ENCODE measurements at regions not wholly inside any gene's neighbourhood (a gene's known extent, or its start where the extent isn't known, plus 50 kb on each side); places are given as distances from the start of the nearest gene placed in this dataset.

DNA sequence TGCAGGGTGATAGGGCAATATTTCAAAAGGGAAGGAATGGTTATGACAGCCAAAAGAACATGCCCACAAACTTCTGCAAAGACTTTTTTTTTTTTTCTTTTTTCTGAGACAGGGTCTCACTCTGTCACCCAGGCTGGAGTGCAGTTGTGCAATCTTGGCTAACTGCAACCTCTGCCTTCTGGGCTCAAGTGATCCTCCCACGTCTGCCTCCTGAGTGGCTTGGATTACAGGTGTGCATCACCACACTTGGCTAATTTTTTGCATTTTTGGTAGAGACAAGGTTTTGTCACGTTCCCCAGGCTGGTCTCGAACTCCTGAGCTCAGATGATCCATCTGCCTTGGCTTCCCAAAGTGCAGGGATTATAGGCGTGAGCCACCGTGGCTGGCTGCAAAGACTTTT is 117.6 kb upstream of the ADGRF1 start (continued):
- TF ChIP-seq, protein P1, sequence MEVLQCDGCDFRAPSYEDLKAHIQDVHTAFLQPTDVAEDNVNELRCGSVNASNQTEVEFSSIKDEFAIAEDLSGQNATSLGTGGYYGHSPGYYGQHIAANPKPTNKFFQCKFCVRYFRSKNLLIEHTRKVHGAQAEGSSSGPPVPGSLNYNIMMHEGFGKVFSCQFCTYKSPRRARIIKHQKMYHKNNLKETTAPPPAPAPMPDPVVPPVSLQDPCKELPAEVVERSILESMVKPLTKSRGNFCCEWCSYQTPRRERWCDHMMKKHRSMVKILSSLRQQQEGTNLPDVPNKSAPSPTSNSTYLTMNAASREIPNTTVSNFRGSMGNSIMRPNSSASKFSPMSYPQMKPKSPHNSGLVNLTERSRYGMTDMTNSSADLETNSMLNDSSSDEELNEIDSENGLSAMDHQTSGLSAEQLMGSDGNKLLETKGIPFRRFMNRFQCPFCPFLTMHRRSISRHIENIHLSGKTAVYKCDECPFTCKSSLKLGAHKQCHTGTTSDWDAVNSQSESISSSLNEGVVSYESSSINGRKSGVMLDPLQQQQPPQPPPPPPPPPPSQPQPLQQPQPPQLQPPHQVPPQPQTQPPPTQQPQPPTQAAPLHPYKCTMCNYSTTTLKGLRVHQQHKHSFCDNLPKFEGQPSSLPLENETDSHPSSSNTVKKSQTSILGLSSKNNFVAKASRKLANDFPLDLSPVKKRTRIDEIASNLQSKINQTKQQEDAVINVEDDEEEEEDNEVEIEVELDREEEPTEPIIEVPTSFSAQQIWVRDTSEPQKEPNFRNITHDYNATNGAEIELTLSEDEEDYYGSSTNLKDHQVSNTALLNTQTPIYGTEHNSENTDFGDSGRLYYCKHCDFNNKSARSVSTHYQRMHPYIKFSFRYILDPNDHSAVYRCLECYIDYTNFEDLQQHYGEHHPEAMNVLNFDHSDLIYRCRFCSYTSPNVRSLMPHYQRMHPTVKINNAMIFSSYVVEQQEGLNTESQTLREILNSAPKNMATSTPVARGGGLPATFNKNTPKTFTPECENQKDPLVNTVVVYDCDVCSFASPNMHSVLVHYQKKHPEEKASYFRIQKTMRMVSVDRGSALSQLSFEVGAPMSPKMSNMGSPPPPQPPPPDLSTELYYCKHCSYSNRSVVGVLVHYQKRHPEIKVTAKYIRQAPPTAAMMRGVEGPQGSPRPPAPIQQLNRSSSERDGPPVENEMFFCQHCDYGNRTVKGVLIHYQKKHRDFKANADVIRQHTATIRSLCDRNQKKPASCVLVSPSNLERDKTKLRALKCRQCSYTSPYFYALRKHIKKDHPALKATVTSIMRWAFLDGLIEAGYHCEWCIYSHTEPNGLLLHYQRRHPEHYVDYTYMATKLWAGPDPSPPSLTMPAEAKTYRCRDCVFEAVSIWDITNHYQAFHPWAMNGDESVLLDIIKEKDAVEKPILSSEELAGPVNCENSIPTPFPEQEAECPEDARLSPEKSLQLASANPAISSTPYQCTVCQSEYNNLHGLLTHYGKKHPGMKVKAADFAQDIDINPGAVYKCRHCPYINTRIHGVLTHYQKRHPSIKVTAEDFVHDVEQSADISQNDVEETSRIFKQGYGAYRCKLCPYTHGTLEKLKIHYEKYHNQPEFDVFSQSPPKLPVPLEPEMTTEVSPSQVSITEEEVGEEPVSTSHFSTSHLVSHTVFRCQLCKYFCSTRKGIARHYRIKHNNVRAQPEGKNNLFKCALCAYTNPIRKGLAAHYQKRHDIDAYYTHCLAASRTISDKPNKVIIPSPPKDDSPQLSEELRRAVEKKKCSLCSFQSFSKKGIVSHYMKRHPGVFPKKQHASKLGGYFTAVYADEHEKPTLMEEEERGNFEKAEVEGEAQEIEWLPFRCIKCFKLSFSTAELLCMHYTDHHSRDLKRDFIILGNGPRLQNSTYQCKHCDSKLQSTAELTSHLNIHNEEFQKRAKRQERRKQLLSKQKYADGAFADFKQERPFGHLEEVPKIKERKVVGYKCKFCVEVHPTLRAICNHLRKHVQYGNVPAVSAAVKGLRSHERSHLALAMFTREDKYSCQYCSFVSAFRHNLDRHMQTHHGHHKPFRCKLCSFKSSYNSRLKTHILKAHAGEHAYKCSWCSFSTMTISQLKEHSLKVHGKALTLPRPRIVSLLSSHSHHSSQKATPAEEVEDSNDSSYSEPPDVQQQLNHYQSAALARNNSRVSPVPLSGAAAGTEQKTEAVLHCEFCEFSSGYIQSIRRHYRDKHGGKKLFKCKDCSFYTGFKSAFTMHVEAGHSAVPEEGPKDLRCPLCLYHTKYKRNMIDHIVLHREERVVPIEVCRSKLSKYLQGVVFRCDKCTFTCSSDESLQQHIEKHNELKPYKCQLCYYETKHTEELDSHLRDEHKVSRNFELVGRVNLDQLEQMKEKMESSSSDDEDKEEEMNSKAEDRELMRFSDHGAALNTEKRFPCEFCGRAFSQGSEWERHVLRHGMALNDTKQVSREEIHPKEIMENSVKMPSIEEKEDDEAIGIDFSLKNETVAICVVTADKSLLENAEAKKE (CRISPR knock-in tag; IDR thresholded peaks at IDR 0.05): no peak

DNA sequence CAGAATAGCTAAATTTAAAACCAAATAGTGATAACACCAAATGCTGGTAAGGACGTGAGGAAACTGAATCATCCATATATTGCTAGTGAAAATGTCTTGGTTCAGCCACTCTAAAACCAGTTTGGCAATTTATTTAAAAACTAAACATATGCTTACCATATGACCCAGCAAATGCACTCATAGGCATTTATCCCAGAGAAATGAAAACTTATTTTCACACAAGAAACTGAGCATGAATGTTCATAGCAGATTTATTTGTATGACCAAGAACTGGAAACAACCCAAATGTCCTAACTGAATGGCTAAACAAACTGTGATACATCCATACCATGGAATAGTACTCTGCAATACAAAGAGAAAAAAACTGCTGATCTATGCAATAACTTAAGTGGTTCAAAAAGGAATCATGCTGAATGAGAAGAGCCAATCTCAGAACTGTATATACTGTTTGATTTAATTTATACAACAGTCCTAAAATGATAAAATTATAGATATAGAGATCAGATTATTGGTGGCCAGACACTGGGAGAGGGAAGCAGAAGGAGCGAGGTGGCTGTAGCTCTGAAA is 115.6 kb upstream of the ADGRF1 start:
- ATAC-seq: no peak
- H3K4me1 Mint-ChIP-seq: peaks cover 10% of the 10 kb centered on the region
- TF ChIP-seq POLR2AphosphoS5 (IDR thresholded peaks at IDR 0.05; ENCODE audit: low read depth) (no peak), ZNF331 (CRISPR knock-in tag; IDR thresholded peaks at IDR 0.05; ENCODE audit: low read depth) (no peak), NANOG (IDR thresholded peaks at IDR 0.05; ENCODE audit: borderline replicate concordance) (no peak), JUNB (IDR thresholded peaks at IDR 0.05; ENCODE audit: unreplicated experiment) (no peak)
- TF ChIP-seq, protein P2, sequence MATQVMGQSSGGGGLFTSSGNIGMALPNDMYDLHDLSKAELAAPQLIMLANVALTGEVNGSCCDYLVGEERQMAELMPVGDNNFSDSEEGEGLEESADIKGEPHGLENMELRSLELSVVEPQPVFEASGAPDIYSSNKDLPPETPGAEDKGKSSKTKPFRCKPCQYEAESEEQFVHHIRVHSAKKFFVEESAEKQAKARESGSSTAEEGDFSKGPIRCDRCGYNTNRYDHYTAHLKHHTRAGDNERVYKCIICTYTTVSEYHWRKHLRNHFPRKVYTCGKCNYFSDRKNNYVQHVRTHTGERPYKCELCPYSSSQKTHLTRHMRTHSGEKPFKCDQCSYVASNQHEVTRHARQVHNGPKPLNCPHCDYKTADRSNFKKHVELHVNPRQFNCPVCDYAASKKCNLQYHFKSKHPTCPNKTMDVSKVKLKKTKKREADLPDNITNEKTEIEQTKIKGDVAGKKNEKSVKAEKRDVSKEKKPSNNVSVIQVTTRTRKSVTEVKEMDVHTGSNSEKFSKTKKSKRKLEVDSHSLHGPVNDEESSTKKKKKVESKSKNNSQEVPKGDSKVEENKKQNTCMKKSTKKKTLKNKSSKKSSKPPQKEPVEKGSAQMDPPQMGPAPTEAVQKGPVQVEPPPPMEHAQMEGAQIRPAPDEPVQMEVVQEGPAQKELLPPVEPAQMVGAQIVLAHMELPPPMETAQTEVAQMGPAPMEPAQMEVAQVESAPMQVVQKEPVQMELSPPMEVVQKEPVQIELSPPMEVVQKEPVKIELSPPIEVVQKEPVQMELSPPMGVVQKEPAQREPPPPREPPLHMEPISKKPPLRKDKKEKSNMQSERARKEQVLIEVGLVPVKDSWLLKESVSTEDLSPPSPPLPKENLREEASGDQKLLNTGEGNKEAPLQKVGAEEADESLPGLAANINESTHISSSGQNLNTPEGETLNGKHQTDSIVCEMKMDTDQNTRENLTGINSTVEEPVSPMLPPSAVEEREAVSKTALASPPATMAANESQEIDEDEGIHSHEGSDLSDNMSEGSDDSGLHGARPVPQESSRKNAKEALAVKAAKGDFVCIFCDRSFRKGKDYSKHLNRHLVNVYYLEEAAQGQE (IDR thresholded peaks at IDR 0.05; ENCODE audit: unreplicated experiment): no peak
- TF ChIP-seq, protein P1 (CRISPR knock-in tag; IDR thresholded peaks at IDR 0.05): no peak

More for the DNA sequence above, 115.6 kb upstream of the ADGRF1 start:
- Histone ChIP-seq H3K27me3 (ENCODE audit: insufficient read depth) (no peaks in the 10 kb centered on the region), H3K4me2 (no peak overlapping the region), H2AFZ (no peak overlapping the region), H3K9me2 (ENCODE audit: insufficient read depth) (peaks cover under 1% of the 10 kb centered on the region; the same call in 1 of the 2 replicates), H3K36me3 (ENCODE audit: insufficient read depth) (no peaks in the 10 kb centered on the region), H3K4me3 (no peak overlapping the region), H3K79me2 (replicated peaks; ENCODE audit: insufficient read depth) (no peaks in the 10 kb centered on the region), H3K4me1 (ENCODE audit: insufficient read depth) (no peaks in the 10 kb centered on the region), H3K27ac (ENCODE audit: low read depth) (no peak overlapping the region), H4K20me1 (replicated peaks; ENCODE audit: insufficient read depth) (no peaks in the 10 kb centered on the region), H3F3A (replicated peaks; ENCODE audit: low read depth) (no peaks in the 10 kb centered on the region)
- no peak overlapping the region for H3K4me3 Mint-ChIP-seq
- no peaks in the 10 kb centered on the region for H3K9me3 Mint-ChIP-seq
- no peaks in the 10 kb centered on the region for H3K36me3 Mint-ChIP-seq (ENCODE audit: low read depth)
- DNase-seq (ENCODE audit: low spot score): no peak
- H3K27me3 Mint-ChIP-seq (ENCODE audit: insufficient read depth, low read depth, poor library complexity): peaks cover 4% of the 10 kb centered on the region
- H3K27ac Mint-ChIP-seq: no peak overlapping the region

Measured in GM23338 (cell line).